Prostate gland (tissue), 2 donors: ENCODE measurements at regions not wholly inside any gene's neighbourhood (a gene's known extent, or its start where the extent isn't known, plus 50 kb on each side); places are given as distances from the start of the nearest gene placed in this dataset.

Experiments used
- CTCF ChIP-seq, 4 experiments: fragments of 200-600 bp in 2 of 4; fragments of 450-650 bp in 2 of 4; sonication (generic) in 2 of 4; IDR thresholded peaks; 1 replicate in 3 of 4; 2 replicates in 1 of 4; pipeline ENCODE4 v1.5.1; 2016 to 2019; ENCODE audit warnings: antibody characterized with exemption in 4 of 4, mild to moderate bottlenecking in 2 of 4, moderate library complexity in 2 of 4
- POLR2A ChIP-seq: fragments of 450-650 bp; IDR thresholded peaks from one replicate; pipeline ENCODE4 v1.6.1; 2016; ENCODE audit warnings: antibody characterized with exemption, mild to moderate bottlenecking

- TF ChIP-seq CTCF (IDR thresholded peaks at IDR 0.05): no peak
- TF ChIP-seq POLR2A: no peak
Observed at GRCh38 chr9:78573669-78574068, 276.7 kb downstream of the PSAT1 start.
